Keratinocyte (primary cell): ENCODE measurements at regions not wholly inside any gene's neighbourhood (a gene's known extent, or its start where the extent isn't known, plus 50 kb on each side); places are given as distances from the start of the nearest gene placed in this dataset.

Experiments used
- CTCF ChIP-seq, 3 experiments: IDR thresholded peaks in 1 of 3; conservative IDR thresholded peaks in 1 of 3; optimal IDR thresholded peaks in 1 of 3; 2 replicates in 2 of 3; 3 replicates in 1 of 3; pipeline versions ENCODE3 to v1.5.1; 2011; ENCODE audit warnings: low read length in 3 of 3, mild to moderate bottlenecking in 3 of 3, moderate library complexity in 2 of 3, control low read depth in 1 of 3, inconsistent platforms in 1 of 3; ENCODE audit not compliant: insufficient read depth in 2 of 3; ENCODE audit errors: extremely low read depth in 1 of 3
- EZH2 ChIP-seq: IDR thresholded peaks from one replicate; pipeline ENCODE4 v1.6.1; 2012; ENCODE audit warnings: inconsistent platforms, mild to moderate bottlenecking, low read length, moderate library complexity

- no peak for TF ChIP-seq CTCF (optimal IDR thresholded peaks at IDR 0.05 in 1 of 3, IDR thresholded peaks at IDR 0.05 in 1 of 3, conservative IDR thresholded peaks at IDR 0.05 in 1 of 3; ENCODE audit: extremely low read depth in 1 of 3, insufficient read depth in 2 of 3, low read length in 3 of 3)
- TF ChIP-seq EZH2, result no peak
Measured at GRCh38 chr4:125773931-125774330, 459.2 kb downstream of the FAT4 start.
